Lower leg skin (tissue), 4 donors: ENCODE measurements at regions not wholly inside any gene's neighbourhood (a gene's known extent, or its start where the extent isn't known, plus 50 kb on each side); places are given as distances from the start of the nearest gene placed in this dataset.
A peak's percentile ranks its signal among the peaks of the same experiment; 100 is the strongest.

ENCODE experiments used
- DNase-seq, 2 donors: peaks; one replicate each; pipeline ENCODE4 v3.0.0-alpha.2; 2019; ENCODE audit warnings: low spot score in 2 of 2
- H3K4me3 ChIP-seq: fragments of 200-600 bp; sonication (generic); 2 replicates; pipeline ENCODE4 v1.5.1; 2017; ENCODE audit warnings: mild to moderate bottlenecking, low read depth; ENCODE audit not compliant: poor library complexity, severe bottlenecking
- CTCF ChIP-seq, 3 donors: fragments of 450-650 bp; IDR thresholded peaks; one replicate each; pipeline ENCODE4 v1.5.1; 2016; ENCODE audit warnings: antibody characterized with exemption in 3 of 3, mild to moderate bottlenecking in 3 of 3, moderate library complexity in 2 of 3
- POLR2A ChIP-seq, 2 donors: fragments of 450-650 bp; IDR thresholded peaks; one replicate each; pipeline ENCODE4 v1.6.1; 2016 to 2017; ENCODE audit warnings: antibody characterized with exemption in 2 of 2, mild to moderate bottlenecking in 1 of 2, moderate library complexity in 1 of 2
- WGBS, 2 donors: methylation state at CpG; one replicate each; pipeline ENCODE4 v1.1.5; 2018; 5-methylcytosine and 5-hydroxymethylcytosine counted together
- intact Hi-C: fragments of 100-400 bp; cut with DNase I; formaldehyde crosslinking; loops from one replicate; pipeline ENCODE4 v1.15.0; 2023; ENCODE audit warnings: low total_unique reads

DNA sequence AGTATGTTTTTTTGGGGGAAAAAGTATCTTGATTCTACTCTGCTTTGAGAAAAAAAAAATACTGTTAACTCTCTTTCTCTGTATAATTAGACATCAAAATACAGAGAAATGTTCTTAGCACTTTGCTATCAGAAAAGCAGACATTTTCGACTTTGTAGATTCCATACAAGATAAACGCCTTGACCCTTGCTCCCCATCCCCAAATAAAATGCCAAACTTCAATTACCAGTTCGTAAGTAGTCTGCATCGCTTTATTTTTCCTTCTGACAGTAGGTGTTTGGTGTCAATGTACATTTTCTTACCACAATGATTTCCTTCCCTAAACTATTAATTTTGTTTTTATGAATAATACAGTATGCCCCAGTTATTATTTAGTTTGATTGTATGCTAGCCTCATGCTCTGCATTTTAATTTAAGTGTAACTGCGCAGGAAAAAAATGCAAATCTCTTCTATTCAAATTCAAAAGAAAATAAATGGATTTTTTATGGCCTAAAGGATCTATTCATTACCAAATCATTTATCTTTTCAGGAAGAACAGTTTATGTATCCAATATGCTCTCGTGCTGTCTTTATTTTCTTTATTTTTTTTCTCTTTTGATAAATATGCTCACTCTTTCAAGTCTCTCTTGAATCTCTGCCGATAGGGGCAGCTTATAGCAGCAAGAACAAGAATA is 84.8 kb upstream of the ZNF217 start:
- no peak overlapping the region for H3K4me3 ChIP-seq
- DNase-seq = no peak
- no peak for TF ChIP-seq CTCF (IDR thresholded peaks at IDR 0.05)
- TF ChIP-seq POLR2A (IDR thresholded peaks at IDR 0.05) = no peak
- intact Hi-C loops = loop anchor here (10.0 kb wide), 1 partner anchor 46 kb away; no protein-coding TSS in a partner anchor
- WGBS, 2 donors = 76 to 83% methylated on average over 7 of the region's 7 CpGs

DNA sequence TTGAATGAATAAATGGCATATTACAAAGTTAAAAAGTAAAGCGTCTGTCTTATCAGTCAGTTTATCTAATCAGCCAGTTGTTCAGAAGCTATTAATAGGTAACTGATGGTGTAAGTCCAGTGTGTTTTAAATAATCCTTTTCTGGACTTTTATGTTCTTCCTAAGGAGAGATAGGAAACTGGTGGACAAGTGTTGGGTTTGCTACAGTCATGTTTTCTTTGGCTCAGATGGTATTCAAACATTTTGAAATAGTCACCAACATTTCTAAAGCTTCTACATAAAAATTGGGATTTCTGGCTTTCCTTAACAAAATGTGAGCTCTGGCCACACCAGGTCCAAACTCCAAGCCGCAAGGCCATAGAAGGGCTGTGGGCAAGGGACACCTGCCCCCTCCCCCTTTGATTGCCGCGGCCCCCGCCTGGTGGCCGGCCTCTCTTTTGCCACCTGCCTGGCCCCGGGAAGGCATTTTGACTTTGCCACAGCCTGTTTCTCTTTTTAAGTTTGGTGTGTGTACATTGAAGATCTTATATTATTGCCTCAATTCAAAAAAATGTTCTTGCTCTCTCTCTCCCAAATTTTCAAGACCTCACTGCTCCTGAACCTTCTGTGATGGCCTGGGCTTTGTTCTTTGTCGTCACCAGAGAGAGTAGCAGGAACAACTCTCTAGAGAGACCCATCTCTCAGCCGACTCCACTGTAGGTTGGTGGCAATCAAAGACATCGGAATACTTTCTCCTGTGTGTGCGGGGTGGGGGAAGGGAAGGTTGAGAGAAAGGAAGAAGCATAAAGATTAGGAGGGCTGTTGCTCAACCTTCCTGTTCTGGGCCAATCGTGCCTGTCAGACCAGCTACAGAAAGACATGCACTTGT is 84.0 kb upstream of the ZNF217 start:
- DNase-seq = peak in 1 of 2 donors; percentile 79
- TF ChIP-seq CTCF (IDR thresholded peaks at IDR 0.05) (no peak), POLR2A (IDR thresholded peaks at IDR 0.05) (no peak)
- no peak overlapping the region for H3K4me3 ChIP-seq
- WGBS, 2 donors = 63 to 66% methylated on average over 12 of the region's 12 CpGs
- intact Hi-C loops = loop anchor here (10.0 kb wide), 1 partner anchor 47 kb away; no protein-coding TSS in a partner anchor

GRCh38 chr20:53676987-53677386 is 83.3 kb upstream of the ZNF217 start:
- DNase-seq = peak in 1 of 2 donors; percentile 25
- intact Hi-C loops = loop anchor here (10.0 kb wide), 1 partner anchor 48 kb away; no protein-coding TSS in a partner anchor
- no peak overlapping the region for H3K4me3 ChIP-seq
- 94% methylated on average over 8 of the region's 8 CpGs for WGBS, 2 donors
- TF ChIP-seq POLR2A (IDR thresholded peaks at IDR 0.05) (no peak), CTCF (IDR thresholded peaks at IDR 0.05) (no peak)

GRCh38 chr20:53676519-53676822 is 82.8 kb upstream of the ZNF217 start:
- no peak for DNase-seq

GRCh38 chr20:53672484-53673129 is 79.0 kb upstream of the ZNF217 start:
- no peak overlapping the region for H3K4me3 ChIP-seq
- intact Hi-C loops = loop anchor here (10.0 kb wide), 1 partner anchor 52 kb away; no protein-coding TSS in a partner anchor
- WGBS, 2 donors = 85 to 90% methylated on average over 10 of the region's 10 CpGs
- DNase-seq = peak in 1 of 2 donors; percentile 25
- TF ChIP-seq POLR2A (IDR thresholded peaks at IDR 0.05) (no peak), CTCF (IDR thresholded peaks at IDR 0.05) (no peak)

More at GRCh38 chr20:53676519-53676822, 82.8 kb upstream of the ZNF217 start:
- 66 to 72% methylated on average over 2 of the region's 2 CpGs for WGBS, 2 donors
- TF ChIP-seq CTCF (IDR thresholded peaks at IDR 0.05) (no peak), POLR2A (IDR thresholded peaks at IDR 0.05) (no peak)
- intact Hi-C loops = loop anchor here (10.0 kb wide), 1 partner anchor 48 kb away; no protein-coding TSS in a partner anchor
- H3K4me3 ChIP-seq = no peak overlapping the region
